Left colon (tissue), 2 donors: ENCODE measurements at regions not wholly inside any gene's neighbourhood (a gene's known extent, or its start where the extent isn't known, plus 50 kb on each side); places are given as distances from the start of the nearest gene placed in this dataset.
"Not testable (repeated sequence)": the region's sequence is repeated elsewhere in the genome, so short reads cannot be mapped to it uniquely, and the experiment has no call there.

Experiments used
- ATAC-seq: fragments of 200-7000 bp; cut with Tn5 transposase; one replicate; pipeline ENCODE4 v1.9.1; 2020; ENCODE audit warnings: mild to moderate bottlenecking, moderate library complexity
- DNase-seq, 2 donors: peaks; one replicate each; pipeline ENCODE4 v3.0.0-alpha.2; 2020
- intact Hi-C, 2 donors: fragments of 100-400 bp; cut with DNase I in 1 of 2; cut with micrococcal nuclease in 1 of 2; formaldehyde crosslinking; loops; one replicate each; pipeline versions ENCODE4 v1.11.2 to v1.14.0; 2022; cut with DNase I, micrococcal nuclease
- donor health status: DM: no; HTN: no; CAD: no.
- donor health status: DM: yes; HTN: yes; CAD: no.

DNA sequence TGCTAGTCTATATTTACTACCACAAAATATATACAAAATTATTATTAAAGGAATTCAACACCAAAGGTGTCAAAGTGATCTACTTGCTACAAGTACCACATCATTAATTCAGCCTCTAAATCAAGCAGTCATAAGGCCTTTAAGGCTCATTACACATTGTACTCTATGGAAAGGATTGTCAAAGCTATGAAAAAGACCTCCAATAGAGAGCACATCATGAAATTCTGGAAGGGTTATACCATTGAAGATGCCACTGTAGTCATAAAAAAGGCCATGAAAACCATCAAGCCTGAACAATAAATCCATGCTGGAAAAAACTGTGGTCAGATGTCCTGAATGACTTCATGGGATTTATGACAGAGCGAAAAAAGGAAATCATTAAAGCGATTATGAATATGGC lies 708.0 kb upstream of the FAM174A start:
- no peak for ATAC-seq
- intact Hi-C loops: no loop called here

GRCh38 chr5:99817796-99818195 lies 717.4 kb upstream of the FAM174A start:
- DNase-seq (no peak), ATAC-seq (no peak)
- intact Hi-C loops: no loop called here

More for the DNA sequence above, 708.0 kb upstream of the FAM174A start:
- DNase-seq: no peak

GRCh38 chr5:99814321-99815063 lies 720.7 kb upstream of the FAM174A start:
- intact Hi-C loops: no loop called here
- ATAC-seq: no peak
- DNase-seq: no peak

GRCh38 chr5:99808657-99809230 lies 726.4 kb upstream of the FAM174A start:
- ATAC-seq: no peak
- DNase-seq: no peak
- intact Hi-C loops: no loop called here

GRCh38 chr5:99807346-99807745 lies 727.8 kb upstream of the FAM174A start:
- no peak for ATAC-seq
- DNase-seq: no peak

DNA sequence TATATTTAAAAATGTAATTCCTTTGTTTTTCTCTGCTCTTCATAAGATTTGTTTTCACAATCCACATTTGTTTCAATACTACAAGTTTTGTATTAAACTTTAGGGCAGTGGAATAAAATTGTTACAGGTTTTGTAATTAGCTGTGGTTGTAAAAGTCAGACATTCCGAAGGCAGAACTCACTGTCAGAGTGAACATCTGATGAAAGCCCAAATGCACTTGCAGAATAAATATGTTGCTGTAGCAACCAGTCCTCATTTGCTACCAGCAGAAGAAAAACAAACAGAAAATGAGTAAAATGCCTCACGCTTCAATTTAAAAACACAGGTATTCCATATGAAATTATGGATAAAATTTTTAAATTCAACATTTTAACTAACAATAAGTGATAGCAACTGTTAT lies 740.1 kb upstream of the FAM174A start:
- intact Hi-C loops: no loop called here
- no peak for DNase-seq
- ATAC-seq: no peak

More at GRCh38 chr5:99807346-99807745, 727.8 kb upstream of the FAM174A start:
- intact Hi-C loops: no loop called here

DNA sequence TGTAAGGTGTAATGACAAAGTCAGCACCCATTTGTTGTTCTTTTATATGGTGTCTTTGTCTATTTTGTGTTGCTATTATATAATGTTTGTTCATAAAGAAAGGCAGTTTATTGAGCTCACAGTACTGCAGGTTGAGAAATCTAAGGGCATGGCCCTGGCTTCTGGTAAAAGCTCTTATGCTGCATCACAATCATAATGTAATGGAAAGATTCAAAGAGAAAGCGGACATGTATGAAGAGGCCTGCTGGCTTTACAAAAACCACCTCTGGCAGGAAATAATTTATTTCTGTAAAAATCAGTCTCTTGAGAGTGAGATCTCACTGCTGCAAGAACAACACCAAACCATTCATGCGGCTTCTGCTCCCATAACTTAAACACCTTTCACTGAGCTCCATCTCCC lies 746.7 kb upstream of the FAM174A start:
- intact Hi-C loops: no loop called here
- DNase-seq: no peak
- ATAC-seq: no peak

GRCh38 chr5:99775189-99775588 lies 760.0 kb upstream of the FAM174A start:
- no peak for DNase-seq
- intact Hi-C loops: no loop called here
- ATAC-seq: no peak

GRCh38 chr5:99773290-99773689 lies 761.9 kb upstream of the FAM174A start:
- intact Hi-C loops: no loop called here
- no peak for DNase-seq
- ATAC-seq: no peak

GRCh38 chr5:99771296-99771695 lies 763.9 kb upstream of the FAM174A start:
- DNase-seq (no peak), ATAC-seq (no peak)
- intact Hi-C loops: no loop called here

- intact Hi-C loops: no loop called here
- no peak for DNase-seq
- no peak for ATAC-seq
These were observed 770.2 kb upstream of the FAM174A start for GRCh38 chr5:99765011-99765410.

- no peak for ATAC-seq
- intact Hi-C loops: no loop called here
- DNase-seq: no peak
These were observed 772.0 kb upstream of the FAM174A start for GRCh38 chr5:99763021-99763774.

DNA sequence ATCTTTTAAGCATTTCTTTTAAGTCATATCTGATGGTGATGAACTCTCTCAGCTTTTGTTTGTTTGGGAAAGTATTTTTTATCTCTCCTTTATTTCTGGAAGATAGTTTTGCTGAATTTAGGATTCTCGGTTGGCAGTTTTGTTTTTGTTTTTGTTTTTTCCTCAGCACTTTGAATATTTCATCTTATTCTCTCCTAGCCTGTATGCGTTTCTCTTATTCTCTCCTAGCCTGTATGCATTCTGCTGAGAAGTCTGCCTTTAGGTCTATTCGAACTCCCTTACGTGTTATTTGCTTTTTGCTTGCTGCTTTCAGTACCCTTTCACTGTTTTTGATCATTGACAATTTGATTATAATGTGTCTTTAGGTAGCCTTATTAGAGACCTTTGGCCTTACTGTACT lies 787.8 kb upstream of the FAM174A start:
- no peak for DNase-seq
- intact Hi-C loops: no loop called here
- no peak for ATAC-seq

DNA sequence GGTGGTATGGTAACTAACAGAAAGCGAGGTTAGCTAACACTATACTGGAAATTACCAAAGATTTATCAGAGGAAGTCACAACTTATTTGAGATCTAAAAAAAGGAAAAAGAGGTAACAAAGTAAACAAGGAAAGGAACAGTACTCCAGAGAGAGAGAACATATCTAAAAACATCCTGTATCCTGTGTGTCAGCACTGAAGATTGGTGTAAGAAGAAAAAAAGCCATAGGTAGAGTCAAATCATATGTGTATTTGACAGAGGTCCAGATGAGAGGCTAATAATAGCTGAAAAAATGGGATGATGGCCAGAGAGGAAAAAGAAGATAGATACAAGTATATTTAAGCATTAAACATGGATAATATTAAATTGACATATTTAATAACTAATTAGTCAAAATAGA lies 802.0 kb upstream of the FAM174A start:
- DNase-seq, intact Hi-C loops, ATAC-seq: not testable (repeated sequence)

DNA sequence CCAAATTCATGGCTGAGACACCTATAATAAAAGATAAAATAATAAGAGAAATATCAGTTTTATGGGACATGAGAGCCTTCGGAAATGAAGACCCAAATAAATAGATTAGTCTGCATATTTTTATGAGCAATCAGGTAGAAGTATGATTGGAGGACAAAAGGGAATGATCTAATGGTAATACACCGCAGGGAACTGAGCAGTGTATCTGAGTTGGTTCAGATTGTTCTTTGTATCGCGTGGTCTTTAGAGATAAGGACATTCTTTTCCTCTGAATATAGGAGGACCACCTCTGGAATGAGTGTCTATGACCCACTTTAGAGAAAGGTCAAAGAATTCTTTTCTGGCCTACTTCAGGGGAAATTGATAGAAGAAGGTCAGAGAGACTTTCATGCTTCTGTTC lies 801.8 kb upstream of the CHD1 start:
- intact Hi-C loops, DNase-seq, ATAC-seq: not testable (repeated sequence)

- DNase-seq: no peak
- ATAC-seq: no peak
- intact Hi-C loops: no loop called here
These were observed 796.0 kb upstream of the CHD1 start for GRCh38 chr5:99724732-99725290.

GRCh38 chr5:99721506-99721905 lies 792.7 kb upstream of the CHD1 start:
- intact Hi-C loops: no loop called here
- DNase-seq (no peak), ATAC-seq (no peak)

DNA sequence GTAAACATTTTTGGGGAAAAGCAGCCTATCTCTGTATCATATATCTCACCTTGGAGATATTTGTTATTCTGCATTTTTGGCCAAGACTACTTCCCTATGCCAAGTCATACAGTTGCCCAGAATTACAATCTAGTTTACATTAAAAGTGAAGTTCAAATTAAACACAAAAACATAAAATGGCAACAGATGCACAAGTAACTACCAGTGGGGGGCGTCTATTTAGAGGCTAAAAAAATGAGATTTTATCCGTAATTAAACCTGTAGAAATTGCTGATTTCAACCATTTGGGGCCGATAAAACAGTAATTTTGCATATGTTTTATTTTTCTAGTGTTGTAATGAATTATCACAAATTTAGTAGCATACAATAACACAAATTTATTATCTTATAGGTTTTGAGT lies 787.1 kb upstream of the CHD1 start:
- intact Hi-C loops: no loop called here
- no peak for ATAC-seq

DNA sequence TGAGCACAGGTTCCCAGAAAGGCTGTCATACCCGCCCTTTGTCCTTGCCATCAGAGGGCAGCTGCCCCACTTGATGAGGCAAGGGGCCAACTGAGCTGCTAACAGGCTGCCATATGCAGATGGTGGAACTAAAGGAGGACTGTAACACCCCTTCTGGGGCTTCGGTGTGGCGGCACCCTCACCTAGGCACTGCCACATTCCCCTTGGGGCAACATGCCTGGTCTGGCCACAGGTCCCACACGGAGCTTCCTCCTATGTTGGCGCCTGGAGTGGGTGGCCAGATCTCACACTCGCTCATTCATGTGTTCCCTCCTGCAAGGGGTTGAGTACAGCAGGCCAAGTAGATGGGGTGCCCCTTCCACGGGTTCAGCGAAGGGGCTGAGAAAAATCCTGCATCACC lies 777.4 kb upstream of the CHD1 start:
- DNase-seq: no peak
- no peak for ATAC-seq
- intact Hi-C loops: no loop called here

More for the DNA sequence above, 787.1 kb upstream of the CHD1 start:
- no peak for DNase-seq

DNA sequence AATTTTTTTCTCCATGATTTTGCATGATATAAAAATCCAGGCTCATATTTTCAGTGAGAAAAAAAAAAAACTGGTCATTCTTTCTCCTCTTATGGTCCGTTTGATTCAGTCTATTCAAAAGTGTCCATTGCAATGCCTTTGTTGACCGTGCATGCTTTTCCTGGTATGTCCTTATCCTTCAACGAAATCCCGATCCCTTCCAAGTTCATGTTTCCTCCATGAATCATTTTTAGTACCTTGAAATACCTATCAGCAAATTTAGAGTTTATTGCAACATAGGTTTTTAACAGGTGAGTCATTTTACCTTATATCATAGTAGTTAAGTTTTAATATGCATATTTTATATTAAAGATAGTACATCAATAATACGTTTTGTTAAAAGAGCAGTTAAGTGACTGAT lies 773.8 kb upstream of the CHD1 start:
- DNase-seq (no peak), ATAC-seq (no peak)
- intact Hi-C loops: no loop called here
